Testis (tissue), 2 donors: ENCODE measurements at regions not wholly inside any gene's neighbourhood (a gene's known extent, or its start where the extent isn't known, plus 50 kb on each side); places are given as distances from the start of the nearest gene placed in this dataset.

Experiments
- CTCF ChIP-seq, 3 experiments: fragments of 450-650 bp in 2 of 3; fragments of 200-600 bp in 1 of 3; sonication (generic) in 1 of 3; IDR thresholded peaks; one replicate each; pipeline ENCODE4 v1.5.1; 2016 to 2019; ENCODE audit warnings: antibody characterized with exemption in 3 of 3, mild to moderate bottlenecking in 2 of 3, moderate library complexity in 1 of 3
- POLR2A ChIP-seq: fragments of 450-650 bp; IDR thresholded peaks from one replicate; pipeline ENCODE4 v1.6.1; 2017; ENCODE audit warnings: antibody characterized with exemption, mild to moderate bottlenecking, moderate library complexity

- no peak for TF ChIP-seq CTCF (IDR thresholded peaks at IDR 0.05)
- TF ChIP-seq POLR2A = no peak
Observed at GRCh38 chr15:92706201-92706600, 50.6 kb upstream of the FAM174B start.
